Body of pancreas (tissue), 4 donors: ENCODE measurements at regions not wholly inside any gene's neighbourhood (a gene's known extent, or its start where the extent isn't known, plus 50 kb on each side); places are given as distances from the start of the nearest gene placed in this dataset.

ENCODE experiments used
- POLR2A ChIP-seq, 3 donors: fragments of 450-650 bp; IDR thresholded peaks; one replicate each; pipeline ENCODE4 v1.6.1; 2016; ENCODE audit warnings: antibody characterized with exemption in 3 of 3, mild to moderate bottlenecking in 2 of 3
- TF ChIP-seq, protein P1 (sequence below), 7 experiments: fragments of 450-650 bp in 4 of 7; fragments of 200-600 bp in 3 of 7; sonication (generic) in 3 of 7; IDR thresholded peaks; one replicate each; pipeline ENCODE4 v1.5.1; 2016 to 2019; ENCODE audit warnings: antibody characterized with exemption in 7 of 7

- TF ChIP-seq, protein P1, sequence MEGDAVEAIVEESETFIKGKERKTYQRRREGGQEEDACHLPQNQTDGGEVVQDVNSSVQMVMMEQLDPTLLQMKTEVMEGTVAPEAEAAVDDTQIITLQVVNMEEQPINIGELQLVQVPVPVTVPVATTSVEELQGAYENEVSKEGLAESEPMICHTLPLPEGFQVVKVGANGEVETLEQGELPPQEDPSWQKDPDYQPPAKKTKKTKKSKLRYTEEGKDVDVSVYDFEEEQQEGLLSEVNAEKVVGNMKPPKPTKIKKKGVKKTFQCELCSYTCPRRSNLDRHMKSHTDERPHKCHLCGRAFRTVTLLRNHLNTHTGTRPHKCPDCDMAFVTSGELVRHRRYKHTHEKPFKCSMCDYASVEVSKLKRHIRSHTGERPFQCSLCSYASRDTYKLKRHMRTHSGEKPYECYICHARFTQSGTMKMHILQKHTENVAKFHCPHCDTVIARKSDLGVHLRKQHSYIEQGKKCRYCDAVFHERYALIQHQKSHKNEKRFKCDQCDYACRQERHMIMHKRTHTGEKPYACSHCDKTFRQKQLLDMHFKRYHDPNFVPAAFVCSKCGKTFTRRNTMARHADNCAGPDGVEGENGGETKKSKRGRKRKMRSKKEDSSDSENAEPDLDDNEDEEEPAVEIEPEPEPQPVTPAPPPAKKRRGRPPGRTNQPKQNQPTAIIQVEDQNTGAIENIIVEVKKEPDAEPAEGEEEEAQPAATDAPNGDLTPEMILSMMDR (IDR thresholded peaks at IDR 0.05): no peak
- no peak for TF ChIP-seq POLR2A (IDR thresholded peaks at IDR 0.05)
These were observed 325.7 kb upstream of the BTBD3 start for GRCh38 chr20:11591965-11592364.
